SKM-1 treated with dmso at 0.1 percent for 144 hours (cell line): ENCODE measurements at regions not wholly inside any gene's neighbourhood (a gene's known extent, or its start where the extent isn't known, plus 50 kb on each side); places are given as distances from the start of the nearest gene placed in this dataset.

Source experiments
- DNase-seq: peaks from one replicate; lab custom pipeline; 2025; ENCODE audit not compliant: unreplicated experiment; lab: John Stamatoyannopoulos, UW

GRCh38 chr5:81914696-81915095, 57.1 kb upstream of the ATG10 start:
- no peak for DNase-seq

- DNase-seq: no peak
Observed at GRCh38 chr5:81912933-81913332, 58.9 kb upstream of the ATG10 start.

GRCh38 chr5:81909677-81910076, 62.1 kb upstream of the ATG10 start:
- no peak for DNase-seq

- DNase-seq: peak; percentile 21
Observed at GRCh38 chr5:81908771-81909170, 63.1 kb upstream of the ATG10 start.

- no peak for DNase-seq
Observed at GRCh38 chr5:81908044-81908443, 63.8 kb upstream of the ATG10 start.

GRCh38 chr5:81907012-81907635, 64.7 kb upstream of the ATG10 start:
- DNase-seq: no peak

- DNase-seq: no peak
Observed at GRCh38 chr5:81906086-81906485, 65.7 kb upstream of the ATG10 start.

- DNase-seq: no peak
Observed at GRCh38 chr5:81904861-81905260, 67.0 kb upstream of the ATG10 start.

- no peak for DNase-seq
Observed at GRCh38 chr5:81904166-81904565, 67.7 kb upstream of the ATG10 start.

GRCh38 chr5:81901586-81901985, 70.2 kb upstream of the ATG10 start:
- DNase-seq: no peak

GRCh38 chr5:81899123-81899522, 72.7 kb upstream of the ATG10 start:
- no peak for DNase-seq

- peak; percentile 93 for DNase-seq
Observed at GRCh38 chr5:81898403-81898802, 73.4 kb upstream of the ATG10 start.

GRCh38 chr5:81896764-81897163, 75.1 kb upstream of the ATG10 start:
- DNase-seq: peak; percentile 29

GRCh38 chr5:81895307-81895706, 76.5 kb upstream of the ATG10 start:
- DNase-seq: peak; percentile 83

- DNase-seq: peak; percentile 70
Observed at GRCh38 chr5:81893961-81894360, 77.9 kb upstream of the ATG10 start.

- no peak for DNase-seq
Observed at GRCh38 chr5:81884871-81885270, 87.0 kb upstream of the ATG10 start.

- no peak for DNase-seq
Observed at GRCh38 chr5:81883371-81883770, 88.5 kb upstream of the ATG10 start.

- DNase-seq: no peak
Observed at GRCh38 chr5:81881595-81881994, 90.2 kb upstream of the ATG10 start.

GRCh38 chr5:81879936-81880335, 91.9 kb upstream of the ATG10 start:
- DNase-seq: no peak

GRCh38 chr5:81878333-81878732, 93.5 kb upstream of the ATG10 start:
- peak; percentile 47 for DNase-seq

- DNase-seq: no peak
Observed at GRCh38 chr5:81866994-81867393, 104.8 kb upstream of the ATG10 start.

GRCh38 chr5:81860778-81861177, 109.9 kb upstream of the SSBP2 start:
- DNase-seq: no peak

- DNase-seq: no peak
Observed at GRCh38 chr5:81859624-81860023, 108.7 kb upstream of the SSBP2 start.
